Pancreas (tissue), 10 donors: ENCODE measurements at regions not wholly inside any gene's neighbourhood (a gene's known extent, or its start where the extent isn't known, plus 50 kb on each side); places are given as distances from the start of the nearest gene placed in this dataset.

Experiments
- ATAC-seq, 4 donors: fragments of 200-7000 bp; cut with Tn5 transposase; one replicate each; pipeline versions ENCODE4 v1.8.0 to v1.9.1; 2020; ENCODE audit warnings: mild to moderate bottlenecking in 4 of 4, moderate library complexity in 4 of 4
- DNase-seq, 6 donors: peaks; one replicate each; pipeline ENCODE4 v3.0.0-alpha.2; 2020
- FAIRE-seq: peaks from 2 replicates; lab custom pipeline; 2012; peaks lifted over from hg19 to GRCh38; lab: Jason Lieb, UNC
- H3K27ac ChIP-seq, 4 donors: fragments of 200-600 bp; sonication (generic); 1 replicate in 3 of 4; 2 replicates in 1 of 4; pipeline versions ENCODE4 v1.5.0 to v1.8.0; 2020
- H3K27me3 ChIP-seq, 4 donors: fragments of 200-600 bp; one replicate each; pipeline ENCODE4 v1.8.0; 2021
- H3K36me3 ChIP-seq, 3 donors: fragments of 200-600 bp; sonication (generic) in 1 of 3; one replicate each; pipeline versions ENCODE4 v1.5.0 to v1.8.0; 2020 to 2021
- H3K4me1 ChIP-seq, 3 donors: fragments of 200-600 bp; one replicate each; pipeline ENCODE4 v1.8.0; 2021
- H3K4me3 ChIP-seq, 4 donors: fragments of 200-600 bp; sonication (generic) in 2 of 4; one replicate each; pipeline versions ENCODE4 v1.5.0 to v1.8.0; 2020 to 2021
- H3K9me3 ChIP-seq, 4 donors: fragments of 200-600 bp; one replicate each; pipeline ENCODE4 v1.8.0; 2021
- CTCF ChIP-seq, 4 donors: fragments of 200-600 bp; sonication (generic) in 3 of 4; IDR thresholded peaks; one replicate each; pipeline versions ENCODE4 v1.5.0 to v1.8.0; 2021; ENCODE audit warnings: antibody characterized with exemption in 4 of 4
- WGBS, 2 donors: extraction: QIAGEN DNeasy Blood & Tissue Kit; methylation state at CpG; one replicate each; pipeline ENCODE4 v1.1.7; 2013; 5-methylcytosine and 5-hydroxymethylcytosine counted together
- intact Hi-C, 3 donors: fragments of 100-400 bp; cut with DNase I; formaldehyde crosslinking; loops; one replicate each; pipeline versions ENCODE4 v1.11.1 to v1.14.2; 2022
- donor health status: healthy with polysubstance abuse.
- donor health status: DM: no; HTN: no; CAD: no; lungs with moderate emphysema.
- donor health status: DM: no; HTN: no; CAD: no.
- donor health status: control.
- donor health status: control.
- donor health status: Bipolar disorder and iron deficiency.
- donor health status: DM: yes; HTN: yes; CAD: no.
- donor health status: DM: no; HTN: no; CAD: no.
- donor health status: DM: no; HTN: no; CAD: no.
- donor health status: DM: yes; HTN: yes; CAD: no.

GRCh38 chr14:31936115-31936514 lies 141.0 kb upstream of the ARHGAP5 start:
- Histone ChIP-seq H3K36me3 (no peaks in the 10 kb centered on the region), H3K27me3 (no peaks in the 10 kb centered on the region), H3K4me3 (no peak overlapping the region), H3K27ac (no peak overlapping the region), H3K4me1 (no peaks in the 10 kb centered on the region), H3K9me3 (no peaks in the 10 kb centered on the region)
- TF ChIP-seq CTCF (IDR thresholded peaks at IDR 0.05) = no peak
- no peak for ATAC-seq
- intact Hi-C loops = no loop called here
- FAIRE-seq = no peak
- WGBS, 2 donors = 72 to 90% methylated on average over 6 of the region's 6 CpGs
- no peak for DNase-seq

- WGBS, 2 donors = 72 to 78% methylated on average over 3 of the region's 3 CpGs
- DNase-seq (no peak), FAIRE-seq (peak; percentile 13), ATAC-seq (peak in 3 of 4 donors; percentile 72 to 88 (median 79))
- Histone ChIP-seq H3K4me3 (no peak overlapping the region), H3K9me3 (no peaks in the 10 kb centered on the region), H3K36me3 (no peaks in the 10 kb centered on the region), H3K27me3 (no peaks in the 10 kb centered on the region), H3K4me1 (no peaks in the 10 kb centered on the region), H3K27ac (no peak overlapping the region)
- TF ChIP-seq CTCF (IDR thresholded peaks at IDR 0.05) = no peak
- intact Hi-C loops = no loop called here
Observed at GRCh38 chr14:31937730-31938346, 139.3 kb upstream of the ARHGAP5 start.

- Histone ChIP-seq H3K4me3 (no peak overlapping the region), H3K9me3 (no peaks in the 10 kb centered on the region), H3K27me3 (no peaks in the 10 kb centered on the region), H3K27ac (no peak overlapping the region), H3K4me1 (no peaks in the 10 kb centered on the region), H3K36me3 (no peaks in the 10 kb centered on the region)
- TF ChIP-seq CTCF (IDR thresholded peaks at IDR 0.05) = no peak
- DNase-seq = no peak
- WGBS, 2 donors = 80 to 83% methylated on average over 4 of the region's 4 CpGs
- peak in 2 of 4 donors; percentile 44 to 51 for ATAC-seq
- intact Hi-C loops = no loop called here
- no peak for FAIRE-seq
Observed at GRCh38 chr14:31939934-31940333, 137.2 kb upstream of the ARHGAP5 start.

- Histone ChIP-seq H3K9me3 (no peaks in the 10 kb centered on the region), H3K4me3 (no peak overlapping the region), H3K27ac (no peak overlapping the region), H3K4me1 (no peaks in the 10 kb centered on the region), H3K27me3 (no peaks in the 10 kb centered on the region), H3K36me3 (no peaks in the 10 kb centered on the region)
- intact Hi-C loops = no loop called here
- 43 to 53% methylated on average over 1 of the region's 1 CpG for WGBS, 2 donors
- FAIRE-seq (no peak), ATAC-seq (no peak), DNase-seq (no peak)
- TF ChIP-seq CTCF (IDR thresholded peaks at IDR 0.05) = no peak
Observed at GRCh38 chr14:31941487-31941886, 135.6 kb upstream of the ARHGAP5 start.

- Histone ChIP-seq H3K4me1 (no peaks in the 10 kb centered on the region), H3K27ac (no peak overlapping the region), H3K9me3 (no peaks in the 10 kb centered on the region), H3K36me3 (no peaks in the 10 kb centered on the region), H3K4me3 (no peak overlapping the region), H3K27me3 (no peaks in the 10 kb centered on the region)
- FAIRE-seq (no peak), ATAC-seq (no peak), DNase-seq (no peak)
- TF ChIP-seq CTCF (IDR thresholded peaks at IDR 0.05) = no peak
- WGBS, 2 donors = 74 to 75% methylated on average over 9 of the region's 9 CpGs
- intact Hi-C loops = no loop called here
Observed at GRCh38 chr14:31942166-31942841, 134.8 kb upstream of the ARHGAP5 start.
